SK-N-SH treated with all-trans-retinoic acid at 6 μM for 48 hours (cell line): ENCODE measurements at regions not wholly inside any gene's neighbourhood (a gene's known extent, or its start where the extent isn't known, plus 50 kb on each side); places are given as distances from the start of the nearest gene placed in this dataset.

Experiments
- ATAC-seq: fragments of 200-7000 bp; cut with Tn5 transposase; 3 replicates; pipeline ENCODE4 v1.9.1; 2020; ENCODE audit warnings: mild to moderate bottlenecking, moderate library complexity
- ARNTL ChIP-seq: fragments of 450-650 bp; formaldehyde crosslinking; IDR thresholded peaks from 2 replicates; pipeline ENCODE4 v1.5.0; 2020; ENCODE audit warnings: low read depth, mild to moderate bottlenecking, moderate library complexity, borderline replicate concordance
- BACH2 ChIP-seq: fragments of 250-450 bp; sonication (Bioruptor Pico); IDR thresholded peaks from 2 replicates; pipeline ENCODE4 v1.9.0; 2021; ENCODE audit warnings: mild to moderate bottlenecking, borderline replicate concordance
- CSDC2 ChIP-seq: fragments of 250-450 bp; sonication (Bioruptor Pico); IDR thresholded peaks from 2 replicates; pipeline ENCODE4 v1.5.0; 2020; ENCODE audit warnings: mild to moderate bottlenecking, moderate library complexity
- GLIS3 ChIP-seq: fragments of 250-450 bp; sonication (Bioruptor Pico); IDR thresholded peaks from 2 replicates; pipeline ENCODE4 v1.5.0; 2020; ENCODE audit warnings: mild to moderate bottlenecking, moderate library complexity
- ISL1 ChIP-seq: fragments of 250-450 bp; sonication (Bioruptor Pico); IDR thresholded peaks from 2 replicates; pipeline ENCODE4 v2.1.2; 2022; ENCODE audit warnings: mild to moderate bottlenecking, moderate library complexity
- OSR1 ChIP-seq: fragments of 250-450 bp; sonication (Bioruptor Pico); IDR thresholded peaks from 2 replicates; pipeline ENCODE4 v1.8.0; 2022; ENCODE audit warnings: moderate library complexity, mild to moderate bottlenecking, inconsistent platforms
- SNAI2 ChIP-seq: fragments of 250-450 bp; sonication (Bioruptor Pico); IDR thresholded peaks from 2 replicates; pipeline ENCODE4 v1.5.0; 2020; ENCODE audit warnings: mild to moderate bottlenecking, moderate library complexity
- TCF4 ChIP-seq: fragments of 250-450 bp; sonication (Bioruptor Pico); IDR thresholded peaks from 2 replicates; pipeline ENCODE4 v1.8.0; 2021; ENCODE audit warnings: mild to moderate bottlenecking, moderate library complexity, borderline replicate concordance
- TOX ChIP-seq: fragments of 250-450 bp; sonication (Bioruptor Pico); IDR thresholded peaks from 2 replicates; pipeline ENCODE4 v1.8.0; 2021; ENCODE audit warnings: mild to moderate bottlenecking, moderate library complexity, borderline replicate concordance
- ZC3H10 ChIP-seq: fragments of 250-450 bp; sonication (Bioruptor Pico); IDR thresholded peaks from 2 replicates; pipeline ENCODE4 v1.5.1; 2021; ENCODE audit warnings: mild to moderate bottlenecking, moderate library complexity
- ZFP3 ChIP-seq: fragments of 250-450 bp; sonication (Bioruptor Pico); IDR thresholded peaks from 2 replicates; pipeline ENCODE4 v1.5.0; 2020; ENCODE audit warnings: mild to moderate bottlenecking, moderate library complexity
- ZFP30 ChIP-seq: fragments of 450-650 bp; formaldehyde crosslinking; IDR thresholded peaks from 2 replicates; pipeline ENCODE4 v1.5.0; 2022; ENCODE audit warnings: mild to moderate bottlenecking, moderate library complexity
- ZNF565 ChIP-seq: fragments of 450-650 bp; formaldehyde crosslinking; conservative IDR thresholded peaks from 2 replicates; pipeline ENCODE4 v1.5.0; 2020; ENCODE audit warnings: low read depth, mild to moderate bottlenecking, moderate library complexity
- ZNF70 ChIP-seq: fragments of 450-650 bp; formaldehyde crosslinking; IDR thresholded peaks from 2 replicates; pipeline ENCODE4 v1.5.0; 2020; ENCODE audit warnings: mild to moderate bottlenecking, moderate library complexity
- ZNF8 ChIP-seq: fragments of 450-650 bp; formaldehyde crosslinking; IDR thresholded peaks from 2 replicates; pipeline ENCODE4 v1.5.0; 2020; ENCODE audit warnings: mild to moderate bottlenecking, moderate library complexity
- TF ChIP-seq, protein P1 (sequence below): fragments of 250-450 bp; sonication (Bioruptor Pico); IDR thresholded peaks from 2 replicates; pipeline ENCODE4 v1.8.0; 2021; ENCODE audit warnings: low read depth, mild to moderate bottlenecking, moderate library complexity, borderline replicate concordance
- TF ChIP-seq, protein P2 (sequence below): fragments of 250-450 bp; sonication (Bioruptor Pico); IDR thresholded peaks from 2 replicates; pipeline ENCODE4 v1.5.0; 2020; ENCODE audit warnings: mild to moderate bottlenecking, moderate library complexity
- TF ChIP-seq, protein P3 (sequence below): fragments of 250-450 bp; sonication (Bioruptor Pico); IDR thresholded peaks from 2 replicates; pipeline ENCODE4 v1.5.1; 2020; ENCODE audit warnings: low read depth, mild to moderate bottlenecking, moderate library complexity

DNA sequence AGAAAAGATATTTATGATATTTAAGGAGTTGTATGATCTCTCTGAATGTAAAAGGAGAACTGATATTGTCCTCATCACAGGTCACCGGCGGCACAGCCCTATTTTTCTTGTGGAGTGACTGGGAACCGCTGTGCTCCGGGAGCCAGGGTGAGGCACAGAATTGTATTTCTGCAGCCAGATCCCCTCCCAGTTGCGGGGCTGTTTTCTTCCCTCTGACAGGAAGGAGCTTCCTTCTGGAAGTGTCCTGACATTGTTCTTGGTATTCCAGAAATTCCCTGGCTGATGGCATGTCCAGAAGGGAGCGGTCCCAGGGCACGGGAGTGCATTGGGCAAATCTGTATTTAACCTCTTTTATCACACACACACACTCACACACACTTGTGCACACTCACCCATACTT is 268.6 kb upstream of the FOXF1 start:
- ATAC-seq = no peak
- TF ChIP-seq ARNTL = no peak
- TF ChIP-seq BACH2 (CRISPR knock-in tag) = no peak
- TF ChIP-seq, protein P1, sequence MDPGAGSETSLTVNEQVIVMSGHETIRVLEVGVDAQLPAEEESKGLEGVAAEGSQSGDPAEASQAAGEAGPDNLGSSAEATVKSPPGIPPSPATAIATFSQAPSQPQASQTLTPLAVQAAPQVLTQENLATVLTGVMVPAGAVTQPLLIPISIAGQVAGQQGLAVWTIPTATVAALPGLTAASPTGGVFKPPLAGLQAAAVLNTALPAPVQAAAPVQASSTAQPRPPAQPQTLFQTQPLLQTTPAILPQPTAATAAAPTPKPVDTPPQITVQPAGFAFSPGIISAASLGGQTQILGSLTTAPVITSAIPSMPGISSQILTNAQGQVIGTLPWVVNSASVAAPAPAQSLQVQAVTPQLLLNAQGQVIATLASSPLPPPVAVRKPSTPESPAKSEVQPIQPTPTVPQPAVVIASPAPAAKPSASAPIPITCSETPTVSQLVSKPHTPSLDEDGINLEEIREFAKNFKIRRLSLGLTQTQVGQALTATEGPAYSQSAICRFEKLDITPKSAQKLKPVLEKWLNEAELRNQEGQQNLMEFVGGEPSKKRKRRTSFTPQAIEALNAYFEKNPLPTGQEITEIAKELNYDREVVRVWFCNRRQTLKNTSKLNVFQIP (CRISPR knock-in tag) = no peak
- TF ChIP-seq, protein P2, sequence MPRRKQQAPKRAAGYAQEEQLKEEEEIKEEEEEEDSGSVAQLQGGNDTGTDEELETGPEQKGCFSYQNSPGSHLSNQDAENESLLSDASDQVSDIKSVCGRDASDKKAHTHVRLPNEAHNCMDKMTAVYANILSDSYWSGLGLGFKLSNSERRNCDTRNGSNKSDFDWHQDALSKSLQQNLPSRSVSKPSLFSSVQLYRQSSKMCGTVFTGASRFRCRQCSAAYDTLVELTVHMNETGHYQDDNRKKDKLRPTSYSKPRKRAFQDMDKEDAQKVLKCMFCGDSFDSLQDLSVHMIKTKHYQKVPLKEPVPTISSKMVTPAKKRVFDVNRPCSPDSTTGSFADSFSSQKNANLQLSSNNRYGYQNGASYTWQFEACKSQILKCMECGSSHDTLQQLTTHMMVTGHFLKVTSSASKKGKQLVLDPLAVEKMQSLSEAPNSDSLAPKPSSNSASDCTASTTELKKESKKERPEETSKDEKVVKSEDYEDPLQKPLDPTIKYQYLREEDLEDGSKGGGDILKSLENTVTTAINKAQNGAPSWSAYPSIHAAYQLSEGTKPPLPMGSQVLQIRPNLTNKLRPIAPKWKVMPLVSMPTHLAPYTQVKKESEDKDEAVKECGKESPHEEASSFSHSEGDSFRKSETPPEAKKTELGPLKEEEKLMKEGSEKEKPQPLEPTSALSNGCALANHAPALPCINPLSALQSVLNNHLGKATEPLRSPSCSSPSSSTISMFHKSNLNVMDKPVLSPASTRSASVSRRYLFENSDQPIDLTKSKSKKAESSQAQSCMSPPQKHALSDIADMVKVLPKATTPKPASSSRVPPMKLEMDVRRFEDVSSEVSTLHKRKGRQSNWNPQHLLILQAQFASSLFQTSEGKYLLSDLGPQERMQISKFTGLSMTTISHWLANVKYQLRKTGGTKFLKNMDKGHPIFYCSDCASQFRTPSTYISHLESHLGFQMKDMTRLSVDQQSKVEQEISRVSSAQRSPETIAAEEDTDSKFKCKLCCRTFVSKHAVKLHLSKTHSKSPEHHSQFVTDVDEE (CRISPR knock-in tag) = no peak
- no peak for TF ChIP-seq ZNF565 (CRISPR knock-in tag)
- TF ChIP-seq OSR1 (CRISPR knock-in tag) = no peak
- TF ChIP-seq GLIS3 (CRISPR knock-in tag) = no peak
- no peak for TF ChIP-seq ZFP30 (CRISPR knock-in tag)
- TF ChIP-seq ISL1 (CRISPR knock-in tag) = no peak
- TF ChIP-seq ZFP3 (CRISPR knock-in tag) = no peak
- TF ChIP-seq SNAI2 (CRISPR knock-in tag) = no peak
- no peak for TF ChIP-seq TOX (CRISPR knock-in tag)
- no peak for TF ChIP-seq ZNF70

DNA sequence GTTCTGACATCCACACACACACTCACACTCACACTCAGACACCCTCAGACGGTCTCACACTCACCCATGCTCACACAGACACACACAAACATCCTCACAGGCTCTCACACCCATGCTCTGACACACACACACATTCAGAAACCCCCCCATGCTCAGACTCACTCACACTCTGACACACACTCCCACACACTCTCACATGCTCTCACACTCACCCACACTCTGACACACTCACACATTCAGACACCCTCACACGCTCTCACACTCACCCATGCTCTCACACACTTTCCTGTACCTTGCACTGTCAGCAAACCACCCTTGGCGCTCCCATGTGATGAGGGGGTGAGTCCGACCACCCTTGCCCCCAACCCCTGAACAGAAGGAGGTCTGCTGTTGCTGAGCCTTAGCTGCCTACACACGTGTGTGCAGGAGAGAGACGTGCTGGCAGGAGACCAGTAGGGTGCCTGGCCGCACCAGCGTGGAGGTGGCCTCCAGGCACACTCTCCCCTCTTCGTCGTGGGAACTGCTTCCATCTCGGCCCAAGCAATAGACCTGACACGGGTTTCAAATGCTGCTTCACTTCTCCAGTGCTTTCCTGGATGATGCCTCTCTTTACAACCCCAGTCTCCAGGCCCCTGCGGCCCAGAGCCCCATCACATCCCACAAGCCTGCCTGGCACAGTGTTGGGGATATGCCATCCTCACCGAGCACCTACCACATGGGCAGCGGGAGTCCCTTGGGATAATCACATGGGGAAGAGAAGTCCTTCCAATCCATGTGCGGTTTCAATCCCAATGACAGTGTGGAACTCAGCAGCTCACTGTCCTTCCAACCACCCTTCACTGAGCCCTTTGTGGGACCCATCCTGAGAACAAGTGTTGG is 267.8 kb upstream of the FOXF1 start:
- no peak for ATAC-seq
- TF ChIP-seq ZNF8 (CRISPR knock-in tag) (no peak), ZFP30 (CRISPR knock-in tag) (no peak), TOX (CRISPR knock-in tag) (no peak), CSDC2 (no peak), ZNF565 (CRISPR knock-in tag) (no peak), ZC3H10 (CRISPR knock-in tag) (no peak)
- TF ChIP-seq, protein P3, sequence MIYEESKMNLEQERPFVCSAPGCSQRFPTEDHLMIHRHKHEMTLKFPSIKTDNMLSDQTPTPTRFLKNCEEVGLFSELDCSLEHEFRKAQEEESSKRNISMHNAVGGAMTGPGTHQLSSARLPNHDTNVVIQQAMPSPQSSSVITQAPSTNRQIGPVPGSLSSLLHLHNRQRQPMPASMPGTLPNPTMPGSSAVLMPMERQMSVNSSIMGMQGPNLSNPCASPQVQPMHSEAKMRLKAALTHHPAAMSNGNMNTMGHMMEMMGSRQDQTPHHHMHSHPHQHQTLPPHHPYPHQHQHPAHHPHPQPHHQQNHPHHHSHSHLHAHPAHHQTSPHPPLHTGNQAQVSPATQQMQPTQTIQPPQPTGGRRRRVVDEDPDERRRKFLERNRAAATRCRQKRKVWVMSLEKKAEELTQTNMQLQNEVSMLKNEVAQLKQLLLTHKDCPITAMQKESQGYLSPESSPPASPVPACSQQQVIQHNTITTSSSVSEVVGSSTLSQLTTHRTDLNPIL = no peak

DNA sequence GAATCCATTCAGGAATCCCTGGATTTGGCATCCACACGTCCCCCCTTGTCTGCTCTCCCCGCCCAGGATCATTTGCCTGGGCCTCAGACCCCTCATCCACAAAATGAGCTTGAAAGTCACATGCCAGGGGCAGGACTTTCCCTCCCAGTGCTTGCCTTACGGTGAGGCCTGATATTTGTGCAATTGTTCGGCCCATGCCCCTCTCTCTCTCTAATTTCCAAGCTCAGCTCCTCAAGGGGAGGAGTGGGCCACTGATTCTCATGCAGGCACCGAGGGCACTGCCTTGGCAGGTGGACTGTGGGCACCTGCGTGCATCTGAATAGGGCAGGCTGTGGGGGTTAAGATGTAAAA is 267.2 kb upstream of the FOXF1 start:
- ATAC-seq = no peak

More for the DNA sequence above, 267.2 kb upstream of the FOXF1 start:
- TF ChIP-seq, protein P2 (CRISPR knock-in tag) = no peak
- TF ChIP-seq ARNTL = no peak
- no peak for TF ChIP-seq TCF4
- TF ChIP-seq ISL1 (CRISPR knock-in tag) = no peak
- no peak for TF ChIP-seq ZNF565 (CRISPR knock-in tag)
- TF ChIP-seq, all 23 proteins: peak for 0
